ENCODE measurements at regions not wholly inside any gene's neighbourhood (a gene's known extent, or its start where the extent isn't known, plus 50 kb on each side); places are given as distances from the start of the nearest gene placed in this dataset.

DNA sequence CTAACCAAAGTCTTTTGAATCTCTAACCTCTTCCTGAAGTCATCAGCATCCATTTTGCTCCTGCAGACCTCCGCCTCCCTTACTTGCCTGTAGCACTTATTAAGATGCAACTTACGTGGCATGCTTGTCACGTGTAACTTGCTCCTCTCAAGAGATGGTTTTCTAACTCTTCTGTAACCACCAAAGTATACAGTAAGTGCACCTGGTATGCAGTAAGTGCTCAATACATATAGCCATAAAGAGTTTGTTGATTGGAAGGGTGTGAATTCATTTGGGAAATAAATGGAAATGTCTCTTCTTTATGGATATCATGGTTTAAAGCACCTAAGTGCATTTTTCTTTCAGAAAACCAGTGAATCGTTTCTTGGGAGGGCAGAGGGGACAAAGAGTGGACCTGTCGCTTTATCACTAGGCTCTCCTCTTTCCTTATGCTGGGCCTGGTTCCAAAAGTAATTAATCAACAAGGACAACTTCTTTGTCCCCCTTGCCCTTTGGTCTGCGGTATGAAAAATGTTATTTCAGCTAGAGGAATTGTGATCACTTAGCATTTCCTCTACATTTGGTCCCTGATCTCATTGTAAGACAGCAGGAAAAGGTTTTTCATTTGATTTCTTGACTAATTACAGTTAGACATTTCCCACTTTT is 370.0 kb upstream of the SPRED2 start:
- no peak overlapping the region for H3K27ac Mint-ChIP-seq

More for the DNA sequence above, 370.0 kb upstream of the SPRED2 start:
- CTCF ChIA-PET, result interaction anchor here (0.5 to 1.8 kb wide), 2 partner anchors 80 to 520 kb away, joined by 3 to 13 read pairs; no protein-coding TSS in a partner anchor
- DNase-seq (ENCODE audit: low spot score) (no peak), ATAC-seq (no peak)
- H3K4me3 Mint-ChIP-seq, result no peak overlapping the region
- no peaks in the 10 kb centered on the region for H3K36me3 Mint-ChIP-seq
- H3K4me1 Mint-ChIP-seq, result peaks cover 2% of the 10 kb centered on the region; the same call in 1 of the 2 replicates
- peaks cover 22% of the 10 kb centered on the region for H3K9me3 Mint-ChIP-seq
- POLR2A ChIA-PET, result no interaction called here
- H3K27me3 Mint-ChIP-seq (ENCODE audit: low read depth), result no peaks in the 10 kb centered on the region
- no peak for TF ChIP-seq SP1 (CRISPR knock-in tag; conservative IDR thresholded peaks at IDR 0.05)
- TF ChIP-seq, protein P1, sequence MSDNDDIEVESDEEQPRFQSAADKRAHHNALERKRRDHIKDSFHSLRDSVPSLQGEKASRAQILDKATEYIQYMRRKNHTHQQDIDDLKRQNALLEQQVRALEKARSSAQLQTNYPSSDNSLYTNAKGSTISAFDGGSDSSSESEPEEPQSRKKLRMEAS (CRISPR knock-in tag; IDR thresholded peaks at IDR 0.05), result no peak
- TF ChIP-seq, protein P2, sequence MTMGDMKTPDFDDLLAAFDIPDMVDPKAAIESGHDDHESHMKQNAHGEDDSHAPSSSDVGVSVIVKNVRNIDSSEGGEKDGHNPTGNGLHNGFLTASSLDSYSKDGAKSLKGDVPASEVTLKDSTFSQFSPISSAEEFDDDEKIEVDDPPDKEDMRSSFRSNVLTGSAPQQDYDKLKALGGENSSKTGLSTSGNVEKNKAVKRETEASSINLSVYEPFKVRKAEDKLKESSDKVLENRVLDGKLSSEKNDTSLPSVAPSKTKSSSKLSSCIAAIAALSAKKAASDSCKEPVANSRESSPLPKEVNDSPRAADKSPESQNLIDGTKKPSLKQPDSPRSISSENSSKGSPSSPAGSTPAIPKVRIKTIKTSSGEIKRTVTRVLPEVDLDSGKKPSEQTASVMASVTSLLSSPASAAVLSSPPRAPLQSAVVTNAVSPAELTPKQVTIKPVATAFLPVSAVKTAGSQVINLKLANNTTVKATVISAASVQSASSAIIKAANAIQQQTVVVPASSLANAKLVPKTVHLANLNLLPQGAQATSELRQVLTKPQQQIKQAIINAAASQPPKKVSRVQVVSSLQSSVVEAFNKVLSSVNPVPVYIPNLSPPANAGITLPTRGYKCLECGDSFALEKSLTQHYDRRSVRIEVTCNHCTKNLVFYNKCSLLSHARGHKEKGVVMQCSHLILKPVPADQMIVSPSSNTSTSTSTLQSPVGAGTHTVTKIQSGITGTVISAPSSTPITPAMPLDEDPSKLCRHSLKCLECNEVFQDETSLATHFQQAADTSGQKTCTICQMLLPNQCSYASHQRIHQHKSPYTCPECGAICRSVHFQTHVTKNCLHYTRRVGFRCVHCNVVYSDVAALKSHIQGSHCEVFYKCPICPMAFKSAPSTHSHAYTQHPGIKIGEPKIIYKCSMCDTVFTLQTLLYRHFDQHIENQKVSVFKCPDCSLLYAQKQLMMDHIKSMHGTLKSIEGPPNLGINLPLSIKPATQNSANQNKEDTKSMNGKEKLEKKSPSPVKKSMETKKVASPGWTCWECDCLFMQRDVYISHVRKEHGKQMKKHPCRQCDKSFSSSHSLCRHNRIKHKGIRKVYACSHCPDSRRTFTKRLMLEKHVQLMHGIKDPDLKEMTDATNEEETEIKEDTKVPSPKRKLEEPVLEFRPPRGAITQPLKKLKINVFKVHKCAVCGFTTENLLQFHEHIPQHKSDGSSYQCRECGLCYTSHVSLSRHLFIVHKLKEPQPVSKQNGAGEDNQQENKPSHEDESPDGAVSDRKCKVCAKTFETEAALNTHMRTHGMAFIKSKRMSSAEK (CRISPR knock-in tag; IDR thresholded peaks at IDR 0.05; ENCODE audit: borderline replicate concordance), result no peak
- TF ChIP-seq, protein P3, sequence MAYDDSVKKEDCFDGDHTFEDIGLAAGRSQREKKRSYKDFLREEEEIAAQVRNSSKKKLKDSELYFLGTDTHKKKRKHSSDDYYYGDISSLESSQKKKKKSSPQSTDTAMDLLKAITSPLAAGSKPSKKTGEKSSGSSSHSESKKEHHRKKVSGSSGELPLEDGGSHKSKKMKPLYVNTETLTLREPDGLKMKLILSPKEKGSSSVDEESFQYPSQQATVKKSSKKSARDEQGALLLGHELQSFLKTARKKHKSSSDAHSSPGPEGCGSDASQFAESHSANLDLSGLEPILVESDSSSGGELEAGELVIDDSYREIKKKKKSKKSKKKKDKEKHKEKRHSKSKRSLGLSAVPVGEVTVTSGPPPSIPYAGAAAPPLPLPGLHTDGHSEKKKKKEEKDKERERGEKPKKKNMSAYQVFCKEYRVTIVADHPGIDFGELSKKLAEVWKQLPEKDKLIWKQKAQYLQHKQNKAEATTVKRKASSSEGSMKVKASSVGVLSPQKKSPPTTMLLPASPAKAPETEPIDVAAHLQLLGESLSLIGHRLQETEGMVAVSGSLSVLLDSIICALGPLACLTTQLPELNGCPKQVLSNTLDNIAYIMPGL (CRISPR knock-in tag; IDR thresholded peaks at IDR 0.05), result no peak
- no peak for TF ChIP-seq PRRX2 (CRISPR knock-in tag; IDR thresholded peaks at IDR 0.05)
- TF ChIP-seq, protein P4, sequence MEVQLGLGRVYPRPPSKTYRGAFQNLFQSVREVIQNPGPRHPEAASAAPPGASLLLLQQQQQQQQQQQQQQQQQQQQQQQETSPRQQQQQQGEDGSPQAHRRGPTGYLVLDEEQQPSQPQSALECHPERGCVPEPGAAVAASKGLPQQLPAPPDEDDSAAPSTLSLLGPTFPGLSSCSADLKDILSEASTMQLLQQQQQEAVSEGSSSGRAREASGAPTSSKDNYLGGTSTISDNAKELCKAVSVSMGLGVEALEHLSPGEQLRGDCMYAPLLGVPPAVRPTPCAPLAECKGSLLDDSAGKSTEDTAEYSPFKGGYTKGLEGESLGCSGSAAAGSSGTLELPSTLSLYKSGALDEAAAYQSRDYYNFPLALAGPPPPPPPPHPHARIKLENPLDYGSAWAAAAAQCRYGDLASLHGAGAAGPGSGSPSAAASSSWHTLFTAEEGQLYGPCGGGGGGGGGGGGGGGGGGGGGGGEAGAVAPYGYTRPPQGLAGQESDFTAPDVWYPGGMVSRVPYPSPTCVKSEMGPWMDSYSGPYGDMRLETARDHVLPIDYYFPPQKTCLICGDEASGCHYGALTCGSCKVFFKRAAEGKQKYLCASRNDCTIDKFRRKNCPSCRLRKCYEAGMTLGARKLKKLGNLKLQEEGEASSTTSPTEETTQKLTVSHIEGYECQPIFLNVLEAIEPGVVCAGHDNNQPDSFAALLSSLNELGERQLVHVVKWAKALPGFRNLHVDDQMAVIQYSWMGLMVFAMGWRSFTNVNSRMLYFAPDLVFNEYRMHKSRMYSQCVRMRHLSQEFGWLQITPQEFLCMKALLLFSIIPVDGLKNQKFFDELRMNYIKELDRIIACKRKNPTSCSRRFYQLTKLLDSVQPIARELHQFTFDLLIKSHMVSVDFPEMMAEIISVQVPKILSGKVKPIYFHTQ (CRISPR knock-in tag; IDR thresholded peaks at IDR 0.05), result no peak
- no peak for TF ChIP-seq JAZF1 (CRISPR knock-in tag; IDR thresholded peaks at IDR 0.05)
- TF ChIP-seq, protein P5, sequence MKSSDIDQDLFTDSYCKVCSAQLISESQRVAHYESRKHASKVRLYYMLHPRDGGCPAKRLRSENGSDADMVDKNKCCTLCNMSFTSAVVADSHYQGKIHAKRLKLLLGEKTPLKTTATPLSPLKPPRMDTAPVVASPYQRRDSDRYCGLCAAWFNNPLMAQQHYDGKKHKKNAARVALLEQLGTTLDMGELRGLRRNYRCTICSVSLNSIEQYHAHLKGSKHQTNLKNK (CRISPR knock-in tag; IDR thresholded peaks at IDR 0.05), result no peak
- no peak for TF ChIP-seq SMAD4 (CRISPR knock-in tag; IDR thresholded peaks at IDR 0.05)
- TF ChIP-seq, protein P6, sequence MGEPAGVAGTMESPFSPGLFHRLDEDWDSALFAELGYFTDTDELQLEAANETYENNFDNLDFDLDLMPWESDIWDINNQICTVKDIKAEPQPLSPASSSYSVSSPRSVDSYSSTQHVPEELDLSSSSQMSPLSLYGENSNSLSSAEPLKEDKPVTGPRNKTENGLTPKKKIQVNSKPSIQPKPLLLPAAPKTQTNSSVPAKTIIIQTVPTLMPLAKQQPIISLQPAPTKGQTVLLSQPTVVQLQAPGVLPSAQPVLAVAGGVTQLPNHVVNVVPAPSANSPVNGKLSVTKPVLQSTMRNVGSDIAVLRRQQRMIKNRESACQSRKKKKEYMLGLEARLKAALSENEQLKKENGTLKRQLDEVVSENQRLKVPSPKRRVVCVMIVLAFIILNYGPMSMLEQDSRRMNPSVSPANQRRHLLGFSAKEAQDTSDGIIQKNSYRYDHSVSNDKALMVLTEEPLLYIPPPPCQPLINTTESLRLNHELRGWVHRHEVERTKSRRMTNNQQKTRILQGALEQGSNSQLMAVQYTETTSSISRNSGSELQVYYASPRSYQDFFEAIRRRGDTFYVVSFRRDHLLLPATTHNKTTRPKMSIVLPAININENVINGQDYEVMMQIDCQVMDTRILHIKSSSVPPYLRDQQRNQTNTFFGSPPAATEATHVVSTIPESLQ (CRISPR knock-in tag; IDR thresholded peaks at IDR 0.05), result no peak
- TF ChIP-seq CREM (CRISPR knock-in tag; IDR thresholded peaks at IDR 0.05), result no peak
- TF ChIP-seq, protein P7, sequence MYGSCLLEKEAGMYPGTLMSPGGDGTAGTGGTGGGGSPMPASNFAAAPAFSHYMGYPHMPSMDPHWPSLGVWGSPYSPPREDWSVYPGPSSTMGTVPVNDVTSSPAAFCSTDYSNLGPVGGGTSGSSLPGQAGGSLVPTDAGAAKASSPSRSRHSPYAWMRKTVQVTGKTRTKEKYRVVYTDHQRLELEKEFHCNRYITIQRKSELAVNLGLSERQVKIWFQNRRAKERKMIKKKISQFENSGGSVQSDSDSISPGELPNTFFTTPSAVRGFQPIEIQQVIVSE (CRISPR knock-in tag; IDR thresholded peaks at IDR 0.05; ENCODE audit: borderline replicate concordance), result no peak
- no peak for TF ChIP-seq RORB (CRISPR knock-in tag; IDR thresholded peaks at IDR 0.05)
- TF ChIP-seq ZNF121 (CRISPR knock-in tag; IDR thresholded peaks at IDR 0.05), result no peak
- TF ChIP-seq MXD4 (CRISPR knock-in tag; IDR thresholded peaks at IDR 0.05; ENCODE audit: borderline replicate concordance), result no peak
- no peak for TF ChIP-seq NR2C2 (CRISPR knock-in tag; IDR thresholded peaks at IDR 0.05)
- TF ChIP-seq SMAD3 (CRISPR knock-in tag; IDR thresholded peaks at IDR 0.05; ENCODE audit: borderline replicate concordance), result no peak
- TF ChIP-seq ETV6 (CRISPR knock-in tag; IDR thresholded peaks at IDR 0.05), result no peak
- TF ChIP-seq ATF1 (CRISPR knock-in tag; IDR thresholded peaks at IDR 0.05), result no peak

Measured in WTC11 (cell line).